KG1 (cell line): ENCODE measurements at regions not wholly inside any gene's neighbourhood (a gene's known extent, or its start where the extent isn't known, plus 50 kb on each side); places are given as distances from the start of the nearest gene placed in this dataset.
A peak's percentile ranks its signal among the peaks of the same experiment; 100 is the strongest.

Experiments
- DNase-seq: peaks from one replicate; lab custom pipeline; 2025; lab: John Stamatoyannopoulos, UW

GRCh38 chr14:106812788-106813476 is 1286.5 kb downstream of the TMEM121 start:
- no peak for DNase-seq

- DNase-seq, result no peak
Measured at GRCh38 chr14:106813477-106813823, 1287.1 kb downstream of the TMEM121 start.

GRCh38 chr14:106820119-106820518 is 1293.7 kb downstream of the TMEM121 start:
- DNase-seq, result no peak

- no peak for DNase-seq
Measured at GRCh38 chr14:106821119-106821518, 1294.7 kb downstream of the TMEM121 start.

GRCh38 chr14:106822905-106823304 is 1296.5 kb downstream of the TMEM121 start:
- DNase-seq, result no peak

- no peak for DNase-seq
Measured at GRCh38 chr14:106823552-106823951, 1297.2 kb downstream of the TMEM121 start.

GRCh38 chr14:106826833-106827369 is 1300.5 kb downstream of the TMEM121 start:
- DNase-seq, result no peak

GRCh38 chr14:106831322-106831720 is 1304.9 kb downstream of the TMEM121 start:
- no peak for DNase-seq

GRCh38 chr14:106837870-106838269 is 1311.5 kb downstream of the TMEM121 start:
- DNase-seq, result no peak

GRCh38 chr14:106838991-106839769 is 1312.8 kb downstream of the TMEM121 start:
- DNase-seq, result no peak

- DNase-seq, result no peak
Measured at GRCh38 chr14:106840258-106840657, 1313.9 kb downstream of the TMEM121 start.

- no peak for DNase-seq
Measured at GRCh38 chr14:106840991-106841390, 1314.6 kb downstream of the TMEM121 start.

- DNase-seq, result no peak
Measured at GRCh38 chr14:106841701-106842100, 1315.3 kb downstream of the TMEM121 start.

GRCh38 chr14:106842687-106843086 is 1316.3 kb downstream of the TMEM121 start:
- no peak for DNase-seq

- peak; percentile 84 for DNase-seq
Measured at GRCh38 chr14:106843386-106843785, 1317.0 kb downstream of the TMEM121 start.

- peak; percentile 80 for DNase-seq
Measured at GRCh38 chr14:106843951-106844483, 1317.6 kb downstream of the TMEM121 start.

- peak; percentile 74 for DNase-seq
Measured at GRCh38 chr14:106844608-106845285, 1318.4 kb downstream of the TMEM121 start.

GRCh38 chr14:106845286-106846087 is 1319.1 kb downstream of the TMEM121 start:
- peak; percentile 83 for DNase-seq

GRCh38 chr14:106846218-106846617 is 1319.8 kb downstream of the TMEM121 start:
- no peak for DNase-seq

- DNase-seq, result no peak
Measured at GRCh38 chr14:106848330-106849121, 1322.1 kb downstream of the TMEM121 start.
